Lower leg skin (tissue), 3 donors: ENCODE measurements at regions not wholly inside any gene's neighbourhood (a gene's known extent, or its start where the extent isn't known, plus 50 kb on each side); places are given as distances from the start of the nearest gene placed in this dataset.

Experiments
- POLR2A ChIP-seq, 2 donors: fragments of 450-650 bp; IDR thresholded peaks; one replicate each; pipeline ENCODE4 v1.6.1; 2016 to 2017; ENCODE audit warnings: antibody characterized with exemption in 2 of 2, mild to moderate bottlenecking in 1 of 2, moderate library complexity in 1 of 2
- TF ChIP-seq, protein P1 (sequence below), 3 donors: fragments of 450-650 bp; IDR thresholded peaks; one replicate each; pipeline ENCODE4 v1.5.1; 2016; ENCODE audit warnings: antibody characterized with exemption in 3 of 3, mild to moderate bottlenecking in 3 of 3, moderate library complexity in 2 of 3

DNA sequence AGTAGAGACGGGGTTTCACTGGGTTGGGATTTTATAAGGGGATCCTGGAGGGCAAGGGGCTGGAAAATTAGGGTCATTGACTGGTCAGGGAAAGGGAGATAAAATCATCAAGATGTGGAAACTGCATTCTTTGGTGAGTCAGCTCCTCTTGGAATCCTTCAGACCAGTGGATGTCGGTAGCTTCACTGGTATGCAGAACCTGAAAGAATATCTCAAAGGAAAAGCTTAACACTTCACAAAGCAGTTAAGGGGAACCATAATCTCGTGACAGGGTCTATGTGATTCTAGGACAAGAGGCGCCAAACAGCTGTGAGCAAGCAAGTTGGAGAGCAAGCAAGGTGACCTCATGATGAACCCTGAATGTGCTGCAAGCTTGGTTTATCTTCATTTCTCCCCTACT lies 634.7 kb upstream of the AUTS2 start:
- TF ChIP-seq POLR2A (IDR thresholded peaks at IDR 0.05): no peak
- TF ChIP-seq, protein P1, sequence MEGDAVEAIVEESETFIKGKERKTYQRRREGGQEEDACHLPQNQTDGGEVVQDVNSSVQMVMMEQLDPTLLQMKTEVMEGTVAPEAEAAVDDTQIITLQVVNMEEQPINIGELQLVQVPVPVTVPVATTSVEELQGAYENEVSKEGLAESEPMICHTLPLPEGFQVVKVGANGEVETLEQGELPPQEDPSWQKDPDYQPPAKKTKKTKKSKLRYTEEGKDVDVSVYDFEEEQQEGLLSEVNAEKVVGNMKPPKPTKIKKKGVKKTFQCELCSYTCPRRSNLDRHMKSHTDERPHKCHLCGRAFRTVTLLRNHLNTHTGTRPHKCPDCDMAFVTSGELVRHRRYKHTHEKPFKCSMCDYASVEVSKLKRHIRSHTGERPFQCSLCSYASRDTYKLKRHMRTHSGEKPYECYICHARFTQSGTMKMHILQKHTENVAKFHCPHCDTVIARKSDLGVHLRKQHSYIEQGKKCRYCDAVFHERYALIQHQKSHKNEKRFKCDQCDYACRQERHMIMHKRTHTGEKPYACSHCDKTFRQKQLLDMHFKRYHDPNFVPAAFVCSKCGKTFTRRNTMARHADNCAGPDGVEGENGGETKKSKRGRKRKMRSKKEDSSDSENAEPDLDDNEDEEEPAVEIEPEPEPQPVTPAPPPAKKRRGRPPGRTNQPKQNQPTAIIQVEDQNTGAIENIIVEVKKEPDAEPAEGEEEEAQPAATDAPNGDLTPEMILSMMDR (IDR thresholded peaks at IDR 0.05): no peak
